HepG2 (cell line): ENCODE measurements at regions not wholly inside any gene's neighbourhood (a gene's known extent, or its start where the extent isn't known, plus 50 kb on each side); places are given as distances from the start of the nearest gene placed in this dataset.

Experiments used
- BORCS8-MEF2B ChIP-seq: sonication (generic); formaldehyde crosslinking; IDR thresholded peaks from 2 replicates; pipeline ENCODE4 v1.8.0; 2022; ENCODE audit warnings: mild to moderate bottlenecking, missing genetic modification reagents
- NR2F2 ChIP-seq: IDR thresholded peaks from 2 replicates; pipeline ENCODE4 v1.6.1; 2012; ENCODE audit warnings: low read depth, inconsistent platforms, borderline replicate concordance
- SIN3B ChIP-seq: fragments of 150-350 bp; IDR thresholded peaks from 2 replicates; pipeline ENCODE4 v1.6.1; 2014; ENCODE audit warnings: low read length
- SSRP1 ChIP-seq: IDR thresholded peaks from 2 replicates; pipeline ENCODE4 v1.6.1; 2016; ENCODE audit warnings: control low read depth
- TGIF2 ChIP-seq: IDR thresholded peaks from 2 replicates; pipeline ENCODE4 v1.6.1; 2016; ENCODE audit warnings: control low read depth, missing compliant biosample characterization
- YY1 ChIP-seq: IDR thresholded peaks from 2 replicates; pipeline ENCODE4 v1.6.1; 2011; ENCODE audit warnings: low read length, low read depth, moderate library complexity, mild to moderate bottlenecking; ENCODE audit not compliant: insufficient read depth, insufficient replicate concordance
- ZFYVE20 ChIP-seq: sonication (generic); formaldehyde crosslinking; IDR thresholded peaks from 2 replicates; pipeline ENCODE4 v1.8.0; 2023; ENCODE audit warnings: low read depth, mild to moderate bottlenecking, moderate library complexity, missing genetic modification reagents, borderline replicate concordance
- ZNF101 ChIP-seq: sonication (generic); formaldehyde crosslinking; IDR thresholded peaks from 2 replicates; pipeline ENCODE4 v1.4.0; 2020; ENCODE audit warnings: mild to moderate bottlenecking, low read depth, missing genetic modification reagents, borderline replicate concordance
- ZNF484 ChIP-seq: sonication (generic); formaldehyde crosslinking; IDR thresholded peaks from 2 replicates; pipeline ENCODE4 v1.5.1; 2020; ENCODE audit warnings: mild to moderate bottlenecking, low read depth, missing genetic modification reagents, borderline replicate concordance
- ZNF564 ChIP-seq: sonication (generic); formaldehyde crosslinking; IDR thresholded peaks from 2 replicates; pipeline ENCODE4 v1.8.1; 2023; ENCODE audit warnings: mild to moderate bottlenecking, missing genetic modification reagents
- ZNF652 ChIP-seq: IDR thresholded peaks from 2 replicates; pipeline ENCODE4 v1.6.1; 2016; ENCODE audit warnings: low read depth, borderline replicate concordance
- TF ChIP-seq, protein P1 (sequence below): sonication (generic); formaldehyde crosslinking; IDR thresholded peaks from 2 replicates; pipeline ENCODE4 v1.5.0; 2020; ENCODE audit warnings: mild to moderate bottlenecking, missing genetic modification reagents, borderline replicate concordance
- TF ChIP-seq, protein P2 (sequence below): sonication (generic); formaldehyde crosslinking; IDR thresholded peaks from 2 replicates; pipeline ENCODE4 v1.4.0; 2020; ENCODE audit warnings: low read depth, missing genetic modification reagents
- TF ChIP-seq, protein P3 (sequence below), 2 experiments: fragments of 450-650 bp in 1 of 2; sonication (generic) in 1 of 2; formaldehyde crosslinking in 1 of 2; IDR thresholded peaks; 2 replicates each; pipeline versions ENCODE4 v1.6.1 to v1.8.0; 2016 to 2022; ENCODE audit warnings: antibody characterized with exemption in 1 of 2, mild to moderate bottlenecking in 1 of 2, missing genetic modification reagents in 1 of 2

DNA sequence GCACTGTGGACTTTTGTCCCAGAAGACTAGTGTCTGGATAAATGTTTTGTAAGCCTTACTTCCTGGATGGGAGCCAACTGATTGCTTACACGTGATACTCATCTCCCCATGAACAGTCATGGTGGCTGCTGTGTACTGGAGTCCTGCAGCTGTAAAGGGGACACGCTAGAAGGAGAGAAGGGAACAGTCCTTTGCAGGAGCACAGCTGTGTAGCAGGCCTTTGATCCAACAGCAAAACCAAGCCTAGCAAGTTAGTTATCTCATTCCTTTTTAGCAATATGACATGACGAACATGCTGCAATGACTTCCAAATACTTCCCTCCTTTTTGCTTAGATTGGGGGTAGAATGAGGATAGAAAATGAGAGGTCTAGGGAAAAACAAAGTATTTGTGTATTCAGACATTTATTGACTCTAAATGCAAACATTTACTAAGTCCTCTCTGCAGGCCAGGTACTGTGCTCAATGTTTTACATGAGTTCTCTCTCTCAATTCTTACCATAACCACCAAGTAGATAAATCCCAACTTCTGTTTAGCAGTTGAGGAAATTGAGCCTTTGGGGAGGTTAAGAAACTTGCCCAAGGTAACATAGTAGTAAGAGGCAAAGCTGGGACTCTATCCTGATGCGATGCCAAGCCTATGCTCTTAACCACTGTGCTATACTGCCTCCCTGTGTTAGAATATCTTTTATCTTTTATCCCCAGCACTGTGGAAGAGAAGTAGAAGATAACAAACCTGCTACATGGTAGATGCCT, 55.4 kb upstream of the CD28 start (continued):
- no peak for TF ChIP-seq BORCS8-MEF2B (CRISPR knock-in tag)
- TF ChIP-seq ZNF652 (CRISPR knock-in tag), result no peak
- 0 out of 2 replicates have a peak, but pooled peaks have one; percentile 23 for TF ChIP-seq NR2F2
- TF ChIP-seq, protein P1, sequence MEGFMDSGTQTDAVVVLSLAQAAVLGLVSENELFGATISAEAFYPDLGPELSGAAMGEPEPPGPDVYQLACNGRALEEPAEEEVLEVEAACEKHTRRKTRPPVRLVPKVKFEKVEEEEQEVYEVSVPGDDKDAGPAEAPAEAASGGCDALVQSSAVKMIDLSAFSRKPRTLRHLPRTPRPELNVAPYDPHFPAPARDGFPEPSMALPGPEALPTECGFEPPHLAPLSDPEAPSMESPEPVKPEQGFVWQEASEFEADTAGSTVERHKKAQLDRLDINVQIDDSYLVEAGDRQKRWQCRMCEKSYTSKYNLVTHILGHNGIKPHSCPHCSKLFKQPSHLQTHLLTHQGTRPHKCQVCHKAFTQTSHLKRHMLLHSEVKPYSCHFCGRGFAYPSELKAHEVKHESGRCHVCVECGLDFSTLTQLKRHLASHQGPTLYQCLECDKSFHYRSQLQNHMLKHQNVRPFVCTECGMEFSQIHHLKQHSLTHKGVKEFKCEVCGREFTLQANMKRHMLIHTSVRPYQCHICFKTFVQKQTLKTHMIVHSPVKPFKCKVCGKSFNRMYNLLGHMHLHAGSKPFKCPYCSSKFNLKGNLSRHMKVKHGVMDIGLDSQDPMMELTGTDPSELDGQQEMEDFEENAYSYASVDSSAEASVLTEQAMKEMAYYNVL (CRISPR knock-in tag), result no peak
- TF ChIP-seq ZNF484 (CRISPR knock-in tag), result no peak
- TF ChIP-seq ZFYVE20 (CRISPR knock-in tag), result no peak
- TF ChIP-seq, protein P2, sequence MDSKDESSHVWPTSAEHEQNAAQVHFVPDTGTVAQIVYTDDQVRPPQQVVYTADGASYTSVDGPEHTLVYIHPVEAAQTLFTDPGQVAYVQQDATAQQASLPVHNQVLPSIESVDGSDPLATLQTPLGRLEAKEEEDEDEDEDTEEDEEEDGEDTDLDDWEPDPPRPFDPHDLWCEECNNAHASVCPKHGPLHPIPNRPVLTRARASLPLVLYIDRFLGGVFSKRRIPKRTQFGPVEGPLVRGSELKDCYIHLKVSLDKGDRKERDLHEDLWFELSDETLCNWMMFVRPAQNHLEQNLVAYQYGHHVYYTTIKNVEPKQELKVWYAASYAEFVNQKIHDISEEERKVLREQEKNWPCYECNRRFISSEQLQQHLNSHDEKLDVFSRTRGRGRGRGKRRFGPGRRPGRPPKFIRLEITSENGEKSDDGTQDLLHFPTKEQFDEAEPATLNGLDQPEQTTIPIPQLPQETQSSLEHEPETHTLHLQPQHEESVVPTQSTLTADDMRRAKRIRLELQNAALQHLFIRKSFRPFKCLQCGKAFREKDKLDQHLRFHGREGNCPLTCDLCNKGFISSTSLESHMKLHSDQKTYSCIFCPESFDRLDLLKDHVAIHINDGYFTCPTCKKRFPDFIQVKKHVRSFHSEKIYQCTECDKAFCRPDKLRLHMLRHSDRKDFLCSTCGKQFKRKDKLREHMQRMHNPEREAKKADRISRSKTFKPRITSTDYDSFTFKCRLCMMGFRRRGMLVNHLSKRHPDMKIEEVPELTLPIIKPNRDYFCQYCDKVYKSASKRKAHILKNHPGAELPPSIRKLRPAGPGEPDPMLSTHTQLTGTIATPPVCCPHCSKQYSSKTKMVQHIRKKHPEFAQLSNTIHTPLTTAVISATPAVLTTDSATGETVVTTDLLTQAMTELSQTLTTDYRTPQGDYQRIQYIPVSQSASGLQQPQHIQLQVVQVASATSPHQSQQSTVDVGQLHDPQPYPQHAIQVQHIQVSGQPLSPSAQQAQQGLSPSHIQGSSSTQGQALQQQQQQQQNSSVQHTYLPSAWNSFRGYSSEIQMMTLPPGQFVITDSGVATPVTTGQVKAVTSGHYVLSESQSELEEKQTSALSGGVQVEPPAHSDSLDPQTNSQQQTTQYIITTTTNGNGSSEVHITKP, result no peak
- TF ChIP-seq SIN3B, result no peak
- TF ChIP-seq, protein P3, sequence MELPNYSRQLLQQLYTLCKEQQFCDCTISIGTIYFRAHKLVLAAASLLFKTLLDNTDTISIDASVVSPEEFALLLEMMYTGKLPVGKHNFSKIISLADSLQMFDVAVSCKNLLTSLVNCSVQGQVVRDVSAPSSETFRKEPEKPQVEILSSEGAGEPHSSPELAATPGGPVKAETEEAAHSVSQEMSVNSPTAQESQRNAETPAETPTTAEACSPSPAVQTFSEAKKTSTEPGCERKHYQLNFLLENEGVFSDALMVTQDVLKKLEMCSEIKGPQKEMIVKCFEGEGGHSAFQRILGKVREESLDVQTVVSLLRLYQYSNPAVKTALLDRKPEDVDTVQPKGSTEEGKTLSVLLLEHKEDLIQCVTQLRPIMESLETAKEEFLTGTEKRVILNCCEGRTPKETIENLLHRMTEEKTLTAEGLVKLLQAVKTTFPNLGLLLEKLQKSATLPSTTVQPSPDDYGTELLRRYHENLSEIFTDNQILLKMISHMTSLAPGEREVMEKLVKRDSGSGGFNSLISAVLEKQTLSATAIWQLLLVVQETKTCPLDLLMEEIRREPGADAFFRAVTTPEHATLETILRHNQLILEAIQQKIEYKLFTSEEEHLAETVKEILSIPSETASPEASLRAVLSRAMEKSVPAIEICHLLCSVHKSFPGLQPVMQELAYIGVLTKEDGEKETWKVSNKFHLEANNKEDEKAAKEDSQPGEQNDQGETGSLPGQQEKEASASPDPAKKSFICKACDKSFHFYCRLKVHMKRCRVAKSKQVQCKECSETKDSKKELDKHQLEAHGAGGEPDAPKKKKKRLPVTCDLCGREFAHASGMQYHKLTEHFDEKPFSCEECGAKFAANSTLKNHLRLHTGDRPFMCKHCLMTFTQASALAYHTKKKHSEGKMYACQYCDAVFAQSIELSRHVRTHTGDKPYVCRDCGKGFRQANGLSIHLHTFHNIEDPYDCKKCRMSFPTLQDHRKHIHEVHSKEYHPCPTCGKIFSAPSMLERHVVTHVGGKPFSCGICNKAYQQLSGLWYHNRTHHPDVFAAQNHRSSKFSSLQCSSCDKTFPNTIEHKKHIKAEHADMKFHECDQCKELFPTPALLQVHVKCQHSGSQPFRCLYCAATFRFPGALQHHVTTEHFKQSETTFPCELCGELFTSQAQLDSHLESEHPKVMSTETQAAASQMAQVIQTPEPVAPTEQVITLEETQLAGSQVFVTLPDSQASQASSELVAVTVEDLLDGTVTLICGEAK (IDR thresholded peaks at IDR 0.05), result no peak
- TF ChIP-seq, protein P3 (CRISPR knock-in tag; IDR thresholded peaks at IDR 0.05), result no peak; the same call in 1 of the 2 replicates
- TF ChIP-seq YY1, result peak; percentile 85
- TF ChIP-seq TGIF2, result 0 out of 2 replicates have a peak, but pooled peaks have one; percentile 8
- no peak for TF ChIP-seq ZNF101 (CRISPR knock-in tag)
- no peak for TF ChIP-seq ZNF564 (CRISPR knock-in tag)
- 0 out of 2 replicates have a peak, but pooled peaks have one; percentile 27 for TF ChIP-seq SSRP1 (CRISPR knock-in tag)
